IMR-90 (cell line): ENCODE measurements at regions not wholly inside any gene's neighbourhood (a gene's known extent, or its start where the extent isn't known, plus 50 kb on each side); places are given as distances from the start of the nearest gene placed in this dataset.

Experiments
- ATAC-seq: fragments of 200-7000 bp; cut with Tn5 transposase; 2 replicates; pipeline ENCODE4 v1.9.1; 2020; ENCODE audit warnings: low read depth, mild to moderate bottlenecking, moderate library complexity
- BruUV-seq: library from RNA; stranded (reverse); fragments of 400-500 nt; replicated peaks from 2 replicates; lab custom pipeline; 2021; lab: Mats Ljungman, UMichigan
- CTCF ChIA-PET: fragments of 300-600 bp; formaldehyde crosslinking; extraction: SDS; loops from one replicate; lab custom pipeline; 2021; ENCODE audit warnings: antibody characterized with exemption; lab: Yijun Ruan, JAX
- POLR2A ChIA-PET: fragments of 300-600 bp; sonication (Branson Sonifier 250); formaldehyde crosslinking; loops from one replicate; lab custom pipeline; 2022; ENCODE audit warnings: antibody characterized with exemption; ENCODE audit not compliant: unreplicated experiment; lab: Charles Lee
- DNase-seq: peaks from one replicate; pipeline ENCODE4 v3.0.0; 2013
- H2AFZ ChIP-seq: replicated peaks from 2 replicates; pipeline ENCODE3; 2013; ENCODE audit warnings: low read length, mild to moderate bottlenecking; ENCODE audit not compliant: poor library complexity
- H2AK5ac ChIP-seq: 2 replicates; pipeline ENCODE4 v1.6.1; 2013; ENCODE audit warnings: low read depth, low read length, inconsistent platforms
- H2AK9ac ChIP-seq: replicated peaks from 2 replicates; pipeline ENCODE3; 2013; ENCODE audit warnings: mild to moderate bottlenecking, low read depth, low read length, moderate library complexity; ENCODE audit not compliant: poor library complexity
- H2BK120ac ChIP-seq: 2 replicates; pipeline ENCODE4 v1.6.1; 2013; ENCODE audit warnings: low read depth, low read length, inconsistent platforms
- H2BK15ac ChIP-seq: 3 replicates; pipeline ENCODE4 v1.6.1; 2013; ENCODE audit warnings: low read depth, low read length, inconsistent platforms
- H2BK20ac ChIP-seq: 2 replicates; pipeline ENCODE4 v1.6.1; 2013; ENCODE audit warnings: low read depth, mild to moderate bottlenecking, inconsistent platforms, low read length, moderate library complexity
- H2BK5ac ChIP-seq: 2 replicates; pipeline ENCODE4 v1.6.1; 2013; ENCODE audit warnings: mild to moderate bottlenecking, low read depth, low read length, inconsistent platforms; ENCODE audit not compliant: poor library complexity, severe bottlenecking
- H3K14ac ChIP-seq: replicated peaks from 2 replicates; pipeline ENCODE4 v1.6.1; 2013; ENCODE audit warnings: low read depth, low read length, inconsistent platforms
- H3K18ac ChIP-seq: 2 replicates; pipeline ENCODE4 v1.6.1; 2013; ENCODE audit warnings: low read depth, low read length, control low read depth
- H3K23ac ChIP-seq: 2 replicates; pipeline ENCODE4 v1.6.1; 2013; ENCODE audit warnings: low read depth, low read length, inconsistent platforms
- H3K27ac ChIP-seq: 2 replicates; pipeline ENCODE4 v1.5.1; 2013; ENCODE audit warnings: mild to moderate bottlenecking, control low read depth, low read length; ENCODE audit not compliant: insufficient read depth
- H3K27me3 ChIP-seq: 2 replicates; pipeline ENCODE4 v1.6.1; 2013; ENCODE audit warnings: low read length; ENCODE audit not compliant: control insufficient read depth, insufficient read depth
- H3K36me3 ChIP-seq: 2 replicates; pipeline ENCODE4 v1.6.1; 2013; ENCODE audit warnings: low read length, mixed read lengths; ENCODE audit not compliant: control insufficient read depth, insufficient read depth
- H3K4ac ChIP-seq: 2 replicates; pipeline ENCODE4 v1.6.1; 2013; ENCODE audit warnings: low read depth, low read length, inconsistent platforms
- H3K4me1 ChIP-seq: 2 replicates; pipeline ENCODE4 v1.6.1; 2013; ENCODE audit warnings: low read length, mixed read lengths; ENCODE audit not compliant: control insufficient read depth, insufficient read depth
- H3K4me2 ChIP-seq: 2 replicates; pipeline ENCODE4 v1.6.1; 2013; ENCODE audit warnings: low read depth, mild to moderate bottlenecking, control low read depth, low read length, moderate library complexity
- H3K4me3 ChIP-seq: 2 replicates; pipeline ENCODE4 v1.5.1; 2013; ENCODE audit warnings: low read depth, mild to moderate bottlenecking, control low read depth, low read length, moderate library complexity; ENCODE audit not compliant: insufficient read depth
- H3K56ac ChIP-seq: 2 replicates; pipeline ENCODE4 v1.6.1; 2013; ENCODE audit warnings: low read length, inconsistent platforms; ENCODE audit not compliant: insufficient read depth; ENCODE audit errors: extremely low read depth
- H3K79me1 ChIP-seq, 2 experiments: 2 replicates each; pipeline ENCODE4 v1.6.1; 2013; ENCODE audit warnings: low read length in 2 of 2, inconsistent platforms in 1 of 2, low read depth in 1 of 2
- H3K9ac ChIP-seq: 2 replicates; pipeline ENCODE4 v1.6.1; 2013; ENCODE audit warnings: low read depth, low read length, control low read depth
- H3K9me1 ChIP-seq: 2 replicates; pipeline ENCODE4 v1.6.1; 2013; ENCODE audit warnings: low read length, inconsistent platforms; ENCODE audit not compliant: insufficient read depth
- H3K9me3 ChIP-seq: 2 replicates; pipeline ENCODE4 v1.6.1; 2013; ENCODE audit warnings: low read length; ENCODE audit not compliant: control insufficient read depth, insufficient read depth
- H4K20me1 ChIP-seq: 2 replicates; pipeline ENCODE4 v1.6.1; 2013; ENCODE audit warnings: low read length, inconsistent platforms; ENCODE audit not compliant: insufficient read depth
- H4K5ac ChIP-seq: 2 replicates; pipeline ENCODE4 v1.6.1; 2013; ENCODE audit warnings: mild to moderate bottlenecking, low read depth, low read length, control low read depth
- H4K8ac ChIP-seq, 2 experiments: 2 replicates each; pipeline ENCODE4 v1.6.1; 2013; ENCODE audit warnings: low read depth in 2 of 2, low read length in 2 of 2, control low read depth in 1 of 2, inconsistent platforms in 1 of 2
- H4K91ac ChIP-seq: 2 replicates; pipeline ENCODE4 v1.6.1; 2013; ENCODE audit warnings: low read depth, low read length, inconsistent platforms; ENCODE audit not compliant: insufficient read depth
- BHLHE40 ChIP-seq: fragments of 150-350 bp; IDR thresholded peaks from 2 replicates; pipeline ENCODE4 v1.6.1; 2016; ENCODE audit warnings: mild to moderate bottlenecking, low read depth, low read length
- CEBPB ChIP-seq: IDR thresholded peaks from 2 replicates; pipeline ENCODE4 v1.6.1; 2012; ENCODE audit warnings: low read depth, low read length, improper control_type of control experiment
- CHD1 ChIP-seq: IDR thresholded peaks from 2 replicates; pipeline ENCODE4 v1.6.1; 2012; ENCODE audit warnings: low read depth, low read length, improper control_type of control experiment
- FOS ChIP-seq: fragments of 150-350 bp; IDR thresholded peaks from 2 replicates; pipeline ENCODE4 v1.6.1; 2016; ENCODE audit warnings: low read depth, low read length
- MAFK ChIP-seq: IDR thresholded peaks from 2 replicates; pipeline ENCODE4 v1.6.1; 2012; ENCODE audit warnings: low read depth, low read length, improper control_type of control experiment
- MAZ ChIP-seq: IDR thresholded peaks from 2 replicates; pipeline ENCODE4 v1.6.1; 2012; ENCODE audit warnings: low read depth, mild to moderate bottlenecking, low read length, improper control_type of control experiment, moderate library complexity, borderline replicate concordance
- MXI1 ChIP-seq: IDR thresholded peaks from 2 replicates; pipeline ENCODE4 v1.6.1; 2012; ENCODE audit warnings: low read depth, mild to moderate bottlenecking, low read length, moderate library complexity, borderline replicate concordance
- NFE2L2 ChIP-seq: fragments of 150-350 bp; IDR thresholded peaks from 2 replicates; pipeline ENCODE4 v1.6.1; 2016; ENCODE audit warnings: low read depth, mild to moderate bottlenecking, low read length
- POLR2A ChIP-seq: IDR thresholded peaks from 2 replicates; pipeline ENCODE4 v1.6.1; 2012; ENCODE audit warnings: mild to moderate bottlenecking, low read depth, low read length
- RAD21 ChIP-seq: IDR thresholded peaks from 2 replicates; pipeline ENCODE4 v1.6.1; 2012; ENCODE audit warnings: low read length, improper control_type of control experiment
- RCOR1 ChIP-seq: IDR thresholded peaks from 2 replicates; pipeline ENCODE4 v1.6.1; 2012; ENCODE audit warnings: mild to moderate bottlenecking, low read length, improper control_type of control experiment; ENCODE audit not compliant: insufficient replicate concordance
- RFX5 ChIP-seq: IDR thresholded peaks from 2 replicates; pipeline ENCODE4 v1.8.0; 2012; ENCODE audit warnings: low read depth, mild to moderate bottlenecking, low read length, moderate library complexity
- SMC3 ChIP-seq: fragments of 150-350 bp; IDR thresholded peaks from 2 replicates; pipeline ENCODE4 v1.6.1; 2016; ENCODE audit warnings: low read depth, mild to moderate bottlenecking, antibody characterized with exemption, low read length, moderate library complexity
- WGBS, 2 experiments: methylation state at CpG; one replicate each; pipeline versions ENCODE4 v1.1.5 to v1.1.7; 2013; ENCODE audit warnings: missing lambda C conversion rate in 2 of 2; ENCODE audit not compliant: insufficient read length in 1 of 2; ENCODE audit errors: extremely low coverage in 2 of 2; 5-methylcytosine and 5-hydroxymethylcytosine counted together
- dilution Hi-C: fragments of 300-500 bp; cut with HindIII; formaldehyde crosslinking; loops from one replicate; pipeline ENCODE4 v1.14.3; 2018; ENCODE audit warnings: low sequenced_read_pairs; ENCODE audit not compliant: unreplicated experiment
- in situ Hi-C: fragments of 300-500 bp; cut with MboI; formaldehyde crosslinking; loops from 3 replicates; pipeline ENCODE4 v1.14.3; 2019; ENCODE audit warnings: low sequenced_read_pairs, inconsistent platforms, mixed read lengths
- intact Hi-C: fragments of 100-400 bp; cut with micrococcal nuclease; formaldehyde crosslinking; loops from 2 replicates; pipeline ENCODE4 v1.10.0; 2022
- TF ChIP-seq, protein P1 (sequence below): conservative IDR thresholded peaks from 2 replicates; pipeline ENCODE4 v1.5.1; 2012; ENCODE audit warnings: mild to moderate bottlenecking, low read depth, low read length, improper control_type of control experiment
- TF ChIP-seq, protein P2 (sequence below): fragments of 150-350 bp; IDR thresholded peaks from 2 replicates; pipeline ENCODE4 v1.6.1; 2017; ENCODE audit warnings: mild to moderate bottlenecking, antibody characterized with exemption, low read length, low read depth
- TF ChIP-seq, protein P3 (sequence below): fragments of 150-350 bp; IDR thresholded peaks from 2 replicates; pipeline ENCODE4 v1.6.1; 2016; ENCODE audit warnings: low read depth, mild to moderate bottlenecking, low read length, moderate library complexity, borderline replicate concordance

DNA sequence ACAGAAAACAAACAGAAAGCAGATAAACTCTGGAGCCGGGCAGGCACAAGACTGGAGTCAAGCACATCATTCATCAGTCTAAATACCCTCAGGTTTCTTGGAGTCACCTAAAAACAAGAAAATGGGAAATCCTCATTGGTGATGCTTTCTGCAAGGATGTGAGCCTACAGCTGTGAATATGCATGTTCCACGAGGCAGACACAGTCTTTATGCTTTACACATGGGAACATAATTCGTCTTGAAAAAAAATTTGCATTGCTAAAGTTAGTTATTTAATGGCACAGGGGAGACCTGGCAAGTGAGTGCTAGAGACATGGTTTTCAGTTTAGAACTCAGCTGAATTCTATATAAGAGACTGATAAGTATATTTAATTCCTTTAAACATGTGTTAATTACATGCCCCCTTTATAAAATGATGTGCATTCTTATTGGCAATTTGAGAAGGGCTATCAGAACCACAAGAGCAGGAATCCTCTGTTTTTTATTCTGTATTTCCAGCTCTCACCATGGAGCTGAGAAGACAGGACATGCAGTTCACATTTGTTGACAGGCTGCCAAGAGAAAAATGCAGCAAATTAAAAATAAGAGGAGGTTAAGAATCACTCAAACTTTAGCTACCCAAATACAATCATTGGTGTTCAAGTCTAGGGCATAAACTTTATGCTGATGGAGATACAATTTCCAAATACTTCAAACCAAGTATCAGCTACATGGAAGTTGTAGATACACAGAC, 438.0 kb upstream of the MPDZ start:
- ATAC-seq (no peak), DNase-seq (peak; percentile 7)
- 20% methylated on average over 1 of the region's 3 CpGs; no CpG with 5 or more reads in 1 of the 2 experiments for WGBS, 2 experiments
- Histone ChIP-seq H2BK15ac (no peak overlapping the region), H3K4ac (no peak overlapping the region), H3K9ac (no peak overlapping the region), H3K56ac (no peak overlapping the region), H3K23ac (no peak overlapping the region), H3K9me1 (no peaks in the 10 kb centered on the region), H2AK5ac (no peak overlapping the region), H4K5ac (no peak overlapping the region), H3K4me1 (peaks cover 13% of the 10 kb centered on the region), H4K20me1 (no peaks in the 10 kb centered on the region), H2BK120ac (no peak overlapping the region), H3K4me3 (no peak overlapping the region), H4K91ac (no peak overlapping the region), H2BK20ac (no peak overlapping the region), H3K36me3 (no peaks in the 10 kb centered on the region), H3K9me3 (no peaks in the 10 kb centered on the region), H3K4me2 (no peak overlapping the region), H3K27me3 (no peaks in the 10 kb centered on the region), H2AFZ (no peak overlapping the region), H3K79me1 (no peaks in the 10 kb centered on the region), H3K18ac (no peak overlapping the region), H2BK5ac (no peak overlapping the region), H4K8ac (no peak overlapping the region), H3K14ac (no peak overlapping the region), H2AK9ac (no peak overlapping the region), H3K27ac (no peak overlapping the region)
- dilution Hi-C loops (no loop called here), in situ Hi-C loops (no loop called here), intact Hi-C loops (loop anchor here (5.0 kb wide), 1 partner anchor 605 kb away; no protein-coding TSS in a partner anchor)
- no TSS peak for BruUV-seq
- ChIA-PET POLR2A (no interaction called here), CTCF (no interaction called here)
- TF ChIP-seq SMC3 = no peak
- no peak for TF ChIP-seq RAD21
- no peak for TF ChIP-seq POLR2A
- no peak for TF ChIP-seq CEBPB
- no peak for TF ChIP-seq FOS
- TF ChIP-seq MAZ = no peak
- no peak for TF ChIP-seq MAFK
- no peak for TF ChIP-seq NFE2L2
- TF ChIP-seq MXI1 = no peak
- TF ChIP-seq, protein P1, sequence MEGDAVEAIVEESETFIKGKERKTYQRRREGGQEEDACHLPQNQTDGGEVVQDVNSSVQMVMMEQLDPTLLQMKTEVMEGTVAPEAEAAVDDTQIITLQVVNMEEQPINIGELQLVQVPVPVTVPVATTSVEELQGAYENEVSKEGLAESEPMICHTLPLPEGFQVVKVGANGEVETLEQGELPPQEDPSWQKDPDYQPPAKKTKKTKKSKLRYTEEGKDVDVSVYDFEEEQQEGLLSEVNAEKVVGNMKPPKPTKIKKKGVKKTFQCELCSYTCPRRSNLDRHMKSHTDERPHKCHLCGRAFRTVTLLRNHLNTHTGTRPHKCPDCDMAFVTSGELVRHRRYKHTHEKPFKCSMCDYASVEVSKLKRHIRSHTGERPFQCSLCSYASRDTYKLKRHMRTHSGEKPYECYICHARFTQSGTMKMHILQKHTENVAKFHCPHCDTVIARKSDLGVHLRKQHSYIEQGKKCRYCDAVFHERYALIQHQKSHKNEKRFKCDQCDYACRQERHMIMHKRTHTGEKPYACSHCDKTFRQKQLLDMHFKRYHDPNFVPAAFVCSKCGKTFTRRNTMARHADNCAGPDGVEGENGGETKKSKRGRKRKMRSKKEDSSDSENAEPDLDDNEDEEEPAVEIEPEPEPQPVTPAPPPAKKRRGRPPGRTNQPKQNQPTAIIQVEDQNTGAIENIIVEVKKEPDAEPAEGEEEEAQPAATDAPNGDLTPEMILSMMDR = no peak
- TF ChIP-seq BHLHE40 = no peak
- TF ChIP-seq RFX5 = no peak
- TF ChIP-seq CHD1 = no peak
- no peak for TF ChIP-seq RCOR1
- TF ChIP-seq, protein P2, sequence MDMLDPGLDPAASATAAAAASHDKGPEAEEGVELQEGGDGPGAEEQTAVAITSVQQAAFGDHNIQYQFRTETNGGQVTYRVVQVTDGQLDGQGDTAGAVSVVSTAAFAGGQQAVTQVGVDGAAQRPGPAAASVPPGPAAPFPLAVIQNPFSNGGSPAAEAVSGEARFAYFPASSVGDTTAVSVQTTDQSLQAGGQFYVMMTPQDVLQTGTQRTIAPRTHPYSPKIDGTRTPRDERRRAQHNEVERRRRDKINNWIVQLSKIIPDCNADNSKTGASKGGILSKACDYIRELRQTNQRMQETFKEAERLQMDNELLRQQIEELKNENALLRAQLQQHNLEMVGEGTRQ = no peak
- TF ChIP-seq, protein P3, sequence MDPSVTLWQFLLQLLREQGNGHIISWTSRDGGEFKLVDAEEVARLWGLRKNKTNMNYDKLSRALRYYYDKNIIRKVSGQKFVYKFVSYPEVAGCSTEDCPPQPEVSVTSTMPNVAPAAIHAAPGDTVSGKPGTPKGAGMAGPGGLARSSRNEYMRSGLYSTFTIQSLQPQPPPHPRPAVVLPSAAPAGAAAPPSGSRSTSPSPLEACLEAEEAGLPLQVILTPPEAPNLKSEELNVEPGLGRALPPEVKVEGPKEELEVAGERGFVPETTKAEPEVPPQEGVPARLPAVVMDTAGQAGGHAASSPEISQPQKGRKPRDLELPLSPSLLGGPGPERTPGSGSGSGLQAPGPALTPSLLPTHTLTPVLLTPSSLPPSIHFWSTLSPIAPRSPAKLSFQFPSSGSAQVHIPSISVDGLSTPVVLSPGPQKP = no peak
